ENCODE measurements at regions not wholly inside any gene's neighbourhood (a gene's known extent, or its start where the extent isn't known, plus 50 kb on each side); places are given as distances from the start of the nearest gene placed in this dataset.

DNA sequence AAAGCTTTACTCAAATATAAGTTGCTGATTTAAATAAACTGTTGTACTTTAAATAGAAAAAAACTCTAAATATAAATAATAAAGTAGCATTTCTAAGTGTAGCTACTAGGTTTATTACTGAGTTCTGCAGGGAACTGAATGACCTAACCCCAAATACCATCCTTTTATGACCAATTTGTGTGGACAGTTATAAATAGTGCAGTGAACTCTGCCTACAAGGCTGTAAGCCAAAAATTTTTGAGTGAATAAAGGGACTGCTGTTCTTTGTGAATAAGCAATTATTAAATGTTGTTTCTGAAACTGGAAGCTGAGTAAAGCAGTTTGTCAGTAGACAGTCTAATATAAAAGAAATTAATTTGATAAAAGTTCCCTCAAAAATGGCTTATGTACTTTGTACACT is 90.8 kb upstream of the ELOVL5 start:
- TF ChIP-seq, protein P1, sequence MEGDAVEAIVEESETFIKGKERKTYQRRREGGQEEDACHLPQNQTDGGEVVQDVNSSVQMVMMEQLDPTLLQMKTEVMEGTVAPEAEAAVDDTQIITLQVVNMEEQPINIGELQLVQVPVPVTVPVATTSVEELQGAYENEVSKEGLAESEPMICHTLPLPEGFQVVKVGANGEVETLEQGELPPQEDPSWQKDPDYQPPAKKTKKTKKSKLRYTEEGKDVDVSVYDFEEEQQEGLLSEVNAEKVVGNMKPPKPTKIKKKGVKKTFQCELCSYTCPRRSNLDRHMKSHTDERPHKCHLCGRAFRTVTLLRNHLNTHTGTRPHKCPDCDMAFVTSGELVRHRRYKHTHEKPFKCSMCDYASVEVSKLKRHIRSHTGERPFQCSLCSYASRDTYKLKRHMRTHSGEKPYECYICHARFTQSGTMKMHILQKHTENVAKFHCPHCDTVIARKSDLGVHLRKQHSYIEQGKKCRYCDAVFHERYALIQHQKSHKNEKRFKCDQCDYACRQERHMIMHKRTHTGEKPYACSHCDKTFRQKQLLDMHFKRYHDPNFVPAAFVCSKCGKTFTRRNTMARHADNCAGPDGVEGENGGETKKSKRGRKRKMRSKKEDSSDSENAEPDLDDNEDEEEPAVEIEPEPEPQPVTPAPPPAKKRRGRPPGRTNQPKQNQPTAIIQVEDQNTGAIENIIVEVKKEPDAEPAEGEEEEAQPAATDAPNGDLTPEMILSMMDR (IDR thresholded peaks at IDR 0.05) = no peak
- TF ChIP-seq POLR2A (IDR thresholded peaks at IDR 0.05) (no peak), POLR2AphosphoS5 (IDR thresholded peaks at IDR 0.05) (no peak)
